Caco-2 (cell line): ENCODE measurements at regions not wholly inside any gene's neighbourhood (a gene's known extent, or its start where the extent isn't known, plus 50 kb on each side); places are given as distances from the start of the nearest gene placed in this dataset.

Experiments used
- BruUV-seq: library from RNA; stranded (reverse); fragments of 400-500 nt; replicated peaks from 2 replicates; lab custom pipeline; 2021; lab: Mats Ljungman, UMichigan
- CTCF ChIA-PET: fragments of 300-600 bp; sonication (Branson Sonifier 250); formaldehyde crosslinking; loops from one replicate; lab custom pipeline; 2022; ENCODE audit warnings: antibody characterized with exemption; lab: Charles Lee
- POLR2A ChIA-PET: fragments of 300-600 bp; sonication (Branson Sonifier 250); formaldehyde crosslinking; loops from one replicate; lab custom pipeline; 2022; ENCODE audit warnings: antibody characterized with exemption; lab: Charles Lee
- DNase-seq, 2 experiments: peaks; one replicate each; pipeline versions ENCODE4 v3.0.0 to v3.0.0-alpha.2; 2020 to 2022
- H3K27me3 ChIP-seq: replicated peaks from 2 replicates; pipeline ENCODE4 v1.6.0; 2011; ENCODE audit warnings: low read length; ENCODE audit not compliant: control insufficient read depth, insufficient read depth
- H3K36me3 ChIP-seq: 2 replicates; pipeline ENCODE4 v1.5.1; 2011; ENCODE audit warnings: low read length; ENCODE audit not compliant: control insufficient read depth, insufficient read depth
- H3K4me1 ChIP-seq: fragments of 250-450 bp; sonication (Bioruptor Pico); 2 replicates; pipeline ENCODE4 v1.5.1; 2020; ENCODE audit warnings: mild to moderate bottlenecking
- H3K4me3 ChIP-seq: 2 replicates; pipeline ENCODE4 v1.5.1; 2011; ENCODE audit warnings: low read depth, mild to moderate bottlenecking, control low read depth, low read length
- H3K9me3 ChIP-seq: fragments of 250-450 bp; sonication (Bioruptor Pico); 2 replicates; pipeline ENCODE4 v1.5.1; 2020; ENCODE audit warnings: mild to moderate bottlenecking, moderate library complexity
- H3K27ac Mint-ChIP-seq: one replicate; pipeline ENCODE4 v1.8.0; 2022; ENCODE audit warnings: mixed read lengths; ENCODE audit not compliant: unreplicated experiment
- H3K27me3 Mint-ChIP-seq: one replicate; pipeline ENCODE4 v1.8.0; 2022; ENCODE audit warnings: mixed read lengths; ENCODE audit not compliant: insufficient read depth, unreplicated experiment
- H3K36me3 Mint-ChIP-seq: one replicate; pipeline ENCODE4 v1.8.0; 2022; ENCODE audit warnings: mild to moderate bottlenecking, mixed read lengths; ENCODE audit not compliant: insufficient read depth, unreplicated experiment
- H3K4me1 Mint-ChIP-seq: one replicate; pipeline ENCODE4 v1.8.0; 2022; ENCODE audit warnings: low read depth, mixed read lengths; ENCODE audit not compliant: unreplicated experiment
- H3K4me3 Mint-ChIP-seq: one replicate; pipeline ENCODE4 v1.8.0; 2022; ENCODE audit warnings: mild to moderate bottlenecking, moderate library complexity, mixed read lengths; ENCODE audit not compliant: unreplicated experiment
- H3K9me3 Mint-ChIP-seq: one replicate; pipeline ENCODE4 v1.8.0; 2022; ENCODE audit warnings: mixed read lengths; ENCODE audit not compliant: unreplicated experiment
- intact Hi-C: fragments of 100-400 bp; cut with micrococcal nuclease; formaldehyde crosslinking; loops from one replicate; pipeline ENCODE4 v1.10.0; 2022; ENCODE audit not compliant: unreplicated experiment
- TF ChIP-seq, protein P1 (sequence below), 2 experiments: fragments of 200-600 bp in 1 of 2; IDR thresholded peaks; 1 replicate in 1 of 2; 2 replicates in 1 of 2; pipeline versions ENCODE4 v1.5.1 to v1.8.0; 2011 to 2022; ENCODE audit warnings: antibody characterized with exemption in 1 of 2, control low read depth in 1 of 2, inconsistent platforms in 1 of 2, low read depth in 1 of 2, low read length in 1 of 2, mild to moderate bottlenecking in 1 of 2, moderate library complexity in 1 of 2; ENCODE audit not compliant: insufficient read depth in 1 of 2, severe bottlenecking in 1 of 2, unreplicated experiment in 1 of 2

DNA sequence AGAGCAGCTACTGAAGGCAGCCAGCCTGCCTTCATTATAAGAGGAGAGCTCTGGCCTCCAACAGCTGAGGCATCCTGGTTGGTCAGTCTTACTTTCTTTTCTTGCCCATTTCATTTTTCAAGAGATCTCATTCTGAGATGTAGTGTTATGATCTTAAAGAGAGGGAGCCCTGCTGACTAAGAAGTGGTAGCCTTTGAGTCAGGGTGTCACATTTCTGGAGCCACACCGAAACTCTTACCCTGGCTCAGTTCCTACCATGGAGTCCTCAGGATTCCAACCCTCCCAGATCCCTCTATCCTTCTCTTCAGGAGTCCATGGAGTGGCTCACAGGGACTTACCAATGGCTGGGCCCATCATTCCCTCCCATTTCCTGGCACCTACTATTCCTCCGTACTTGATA, 386.1 kb upstream of the LARGE1 start:
- Mint-ChIP-seq H3K36me3 (no peaks in the 10 kb centered on the region), H3K27me3 (no peaks in the 10 kb centered on the region), H3K4me1 (no peaks in the 10 kb centered on the region), H3K27ac (no peak overlapping the region), H3K9me3 (no peaks in the 10 kb centered on the region), H3K4me3 (no peak overlapping the region)
- intact Hi-C loops = no loop called here
- Histone ChIP-seq H3K36me3 (no peaks in the 10 kb centered on the region), H3K4me1 (no peaks in the 10 kb centered on the region), H3K9me3 (no peaks in the 10 kb centered on the region), H3K27me3 (no peaks in the 10 kb centered on the region), H3K4me3 (no peak overlapping the region)
- BruUV-seq = no TSS peak
- CTCF ChIA-PET = no interaction called here
- DNase-seq = no peak
- TF ChIP-seq, protein P1, sequence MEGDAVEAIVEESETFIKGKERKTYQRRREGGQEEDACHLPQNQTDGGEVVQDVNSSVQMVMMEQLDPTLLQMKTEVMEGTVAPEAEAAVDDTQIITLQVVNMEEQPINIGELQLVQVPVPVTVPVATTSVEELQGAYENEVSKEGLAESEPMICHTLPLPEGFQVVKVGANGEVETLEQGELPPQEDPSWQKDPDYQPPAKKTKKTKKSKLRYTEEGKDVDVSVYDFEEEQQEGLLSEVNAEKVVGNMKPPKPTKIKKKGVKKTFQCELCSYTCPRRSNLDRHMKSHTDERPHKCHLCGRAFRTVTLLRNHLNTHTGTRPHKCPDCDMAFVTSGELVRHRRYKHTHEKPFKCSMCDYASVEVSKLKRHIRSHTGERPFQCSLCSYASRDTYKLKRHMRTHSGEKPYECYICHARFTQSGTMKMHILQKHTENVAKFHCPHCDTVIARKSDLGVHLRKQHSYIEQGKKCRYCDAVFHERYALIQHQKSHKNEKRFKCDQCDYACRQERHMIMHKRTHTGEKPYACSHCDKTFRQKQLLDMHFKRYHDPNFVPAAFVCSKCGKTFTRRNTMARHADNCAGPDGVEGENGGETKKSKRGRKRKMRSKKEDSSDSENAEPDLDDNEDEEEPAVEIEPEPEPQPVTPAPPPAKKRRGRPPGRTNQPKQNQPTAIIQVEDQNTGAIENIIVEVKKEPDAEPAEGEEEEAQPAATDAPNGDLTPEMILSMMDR (IDR thresholded peaks at IDR 0.05; ENCODE audit: insufficient read depth in 1 of 2, low read depth in 1 of 2, low read length in 1 of 2, severe bottlenecking in 1 of 2, unreplicated experiment in 1 of 2) = no peak
- POLR2A ChIA-PET = no interaction called here

DNA sequence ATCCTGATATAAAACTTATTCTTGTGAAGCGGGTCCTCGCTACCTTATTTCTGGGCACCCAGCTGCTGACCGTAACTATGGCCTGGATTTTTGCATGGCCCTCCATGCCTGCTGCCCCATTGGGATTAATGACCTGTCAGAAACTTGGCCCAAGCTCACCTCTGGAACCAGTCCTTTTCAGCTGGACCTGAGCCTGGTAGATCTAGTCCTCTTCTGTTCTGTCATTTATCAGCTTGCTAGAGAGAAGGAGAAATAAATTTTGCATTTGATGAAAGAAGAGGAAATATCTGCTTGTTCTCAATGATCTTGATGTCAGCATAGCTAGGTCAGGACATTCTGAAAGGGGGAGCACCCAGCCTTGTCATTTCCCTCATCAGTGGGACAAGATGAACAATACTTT, 387.8 kb upstream of the LARGE1 start:
- no peak overlapping the region for H3K27ac Mint-ChIP-seq
- H3K36me3 Mint-ChIP-seq = no peaks in the 10 kb centered on the region
- BruUV-seq = no TSS peak
- no peaks in the 10 kb centered on the region for H3K4me1 Mint-ChIP-seq
- H3K9me3 Mint-ChIP-seq = no peaks in the 10 kb centered on the region
- DNase-seq = no peak
- Histone ChIP-seq H3K4me1 (no peaks in the 10 kb centered on the region), H3K36me3 (no peaks in the 10 kb centered on the region), H3K27me3 (no peaks in the 10 kb centered on the region), H3K9me3 (no peaks in the 10 kb centered on the region), H3K4me3 (no peak overlapping the region)
- intact Hi-C loops = no loop called here
- no peaks in the 10 kb centered on the region for H3K27me3 Mint-ChIP-seq
- ChIA-PET CTCF (no interaction called here), POLR2A (no interaction called here)
- no peak overlapping the region for H3K4me3 Mint-ChIP-seq
- TF ChIP-seq, protein P1 (IDR thresholded peaks at IDR 0.05; ENCODE audit: insufficient read depth in 1 of 2, low read depth in 1 of 2, low read length in 1 of 2, severe bottlenecking in 1 of 2, unreplicated experiment in 1 of 2) = no peak

DNA sequence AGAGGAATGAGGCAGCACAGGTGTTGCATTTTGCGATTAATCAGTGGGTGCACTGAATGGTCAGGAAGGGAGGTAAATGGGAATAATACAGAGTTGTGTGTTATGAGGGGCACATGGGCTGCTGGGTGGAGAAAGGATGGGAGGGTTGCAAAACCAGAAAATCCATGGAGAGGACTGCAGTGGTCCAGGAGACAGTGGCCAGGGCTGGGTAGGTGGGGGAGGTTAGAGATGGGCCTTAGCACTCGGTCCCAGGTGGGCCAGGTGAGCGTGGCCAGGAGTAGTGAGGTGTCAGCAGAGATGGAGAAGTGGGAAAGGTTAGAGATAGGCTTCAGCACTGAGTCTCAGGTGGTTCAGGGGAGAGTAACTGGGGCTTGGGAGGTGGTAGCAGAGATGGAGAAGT, 399.1 kb upstream of the LARGE1 start:
- intact Hi-C loops = no loop called here
- Mint-ChIP-seq H3K4me3 (no peak overlapping the region), H3K27ac (no peak overlapping the region), H3K9me3 (peaks cover 23% of the 10 kb centered on the region), H3K36me3 (peaks cover 5% of the 10 kb centered on the region), H3K4me1 (no peaks in the 10 kb centered on the region), H3K27me3 (peaks cover 6% of the 10 kb centered on the region)
- H3K4me1 ChIP-seq = no peaks in the 10 kb centered on the region
- ChIA-PET CTCF (no interaction called here), POLR2A (no interaction called here)
- no peak overlapping the region for H3K4me3 ChIP-seq
- TF ChIP-seq, protein P1 (IDR thresholded peaks at IDR 0.05; ENCODE audit: insufficient read depth in 1 of 2, low read depth in 1 of 2, low read length in 1 of 2, severe bottlenecking in 1 of 2, unreplicated experiment in 1 of 2) = no peak
- no peaks in the 10 kb centered on the region for H3K27me3 ChIP-seq
- no peak for DNase-seq
- no TSS peak for BruUV-seq
- H3K9me3 ChIP-seq = no peaks in the 10 kb centered on the region
- H3K36me3 ChIP-seq = no peaks in the 10 kb centered on the region
